GM12874 (cell line): ENCODE measurements at regions not wholly inside any gene's neighbourhood (a gene's known extent, or its start where the extent isn't known, plus 50 kb on each side); places are given as distances from the start of the nearest gene placed in this dataset.

Experiments used
- CTCF ChIP-seq: IDR thresholded peaks from 2 replicates; pipeline ENCODE4 v1.5.1; 2011; ENCODE audit warnings: low read depth, mild to moderate bottlenecking, control low read depth, low read length, moderate library complexity; ENCODE audit not compliant: insufficient read depth

- no peak for TF ChIP-seq CTCF
Observed at GRCh38 chr12:3974883-3975282, 101.7 kb upstream of the PARP11 start.

- TF ChIP-seq CTCF: no peak
Observed at GRCh38 chr12:3973973-3974644, 100.9 kb upstream of the PARP11 start.

GRCh38 chr12:3973269-3973884 is 100.2 kb upstream of the PARP11 start:
- no peak for TF ChIP-seq CTCF

- no peak for TF ChIP-seq CTCF
Observed at GRCh38 chr12:3972576-3972975, 99.4 kb upstream of the PARP11 start.

- no peak for TF ChIP-seq CTCF
Observed at GRCh38 chr12:3968523-3968922, 95.3 kb upstream of the PARP11 start.

GRCh38 chr12:3967556-3968160 is 94.5 kb upstream of the PARP11 start:
- TF ChIP-seq CTCF: no peak

- TF ChIP-seq CTCF: no peak
Observed at GRCh38 chr12:3966376-3966775, 93.2 kb upstream of the PARP11 start.
